ENCODE measurements at regions not wholly inside any gene's neighbourhood (a gene's known extent, or its start where the extent isn't known, plus 50 kb on each side); places are given as distances from the start of the nearest gene placed in this dataset.

DNA sequence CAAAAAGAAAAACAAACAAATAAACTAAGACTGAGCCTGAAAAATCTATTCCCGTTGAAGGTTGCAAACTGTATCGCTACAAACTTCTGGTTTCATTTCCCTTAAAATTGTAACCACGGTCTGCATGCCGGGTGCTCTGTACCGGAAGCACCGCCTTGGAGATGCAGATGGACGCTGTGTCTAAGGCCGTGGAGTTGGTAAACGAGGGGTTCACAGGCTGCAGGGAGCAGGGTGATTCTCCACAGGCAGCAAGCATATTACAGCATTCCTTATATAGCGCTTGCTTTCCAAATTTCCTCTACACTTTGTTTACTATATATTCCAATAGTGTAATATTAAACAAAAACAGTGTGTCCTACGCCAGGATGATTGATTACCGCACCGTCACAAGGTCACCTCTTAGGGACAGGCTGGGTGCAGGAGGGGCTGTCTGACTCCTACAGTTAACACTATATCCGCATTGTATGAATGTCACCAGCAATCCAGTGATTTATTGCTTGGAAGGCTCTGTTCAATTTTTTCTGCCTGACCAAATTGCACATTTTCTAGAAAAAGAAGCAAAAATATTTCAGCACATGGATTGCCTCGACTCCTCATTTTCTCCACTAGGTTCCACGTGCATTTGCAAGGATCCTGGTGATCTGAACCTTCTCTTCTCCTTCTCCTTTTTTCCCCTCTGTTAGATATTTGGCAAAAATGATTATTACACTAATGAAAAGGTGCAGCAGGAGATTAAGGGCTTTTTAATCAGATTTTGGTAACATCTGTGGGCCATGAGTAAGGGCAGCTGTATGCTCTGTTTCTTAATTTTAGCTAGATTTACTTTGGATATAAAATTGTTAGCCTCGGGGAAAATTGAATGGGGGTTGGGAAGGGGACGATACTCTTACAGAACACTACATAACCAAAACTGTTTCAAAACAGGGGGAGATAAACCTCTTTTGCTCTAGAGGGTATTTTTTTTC, 325.8 kb upstream of the MGMT start:
- DNase-seq: no peak

DNA sequence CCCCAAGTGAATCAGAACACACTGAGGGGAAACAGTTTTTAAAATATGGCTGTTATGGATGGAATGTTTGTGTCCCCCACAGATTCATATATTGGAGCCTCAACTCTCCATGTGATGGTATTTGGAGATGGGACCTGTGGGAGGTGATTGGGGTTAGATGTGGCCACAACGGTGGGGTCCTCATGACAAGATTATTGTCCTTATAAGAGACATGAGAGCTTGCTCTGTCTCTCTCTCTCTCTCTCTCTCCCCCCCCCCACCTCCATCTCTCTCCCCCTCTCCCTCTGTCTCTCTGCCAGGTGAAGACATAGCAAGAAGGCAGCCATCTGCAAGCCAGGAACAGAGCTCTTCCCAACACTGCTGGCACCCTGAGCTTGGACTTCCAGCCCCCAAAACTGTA, 315.8 kb upstream of the MGMT start:
- no peak for DNase-seq

DNA sequence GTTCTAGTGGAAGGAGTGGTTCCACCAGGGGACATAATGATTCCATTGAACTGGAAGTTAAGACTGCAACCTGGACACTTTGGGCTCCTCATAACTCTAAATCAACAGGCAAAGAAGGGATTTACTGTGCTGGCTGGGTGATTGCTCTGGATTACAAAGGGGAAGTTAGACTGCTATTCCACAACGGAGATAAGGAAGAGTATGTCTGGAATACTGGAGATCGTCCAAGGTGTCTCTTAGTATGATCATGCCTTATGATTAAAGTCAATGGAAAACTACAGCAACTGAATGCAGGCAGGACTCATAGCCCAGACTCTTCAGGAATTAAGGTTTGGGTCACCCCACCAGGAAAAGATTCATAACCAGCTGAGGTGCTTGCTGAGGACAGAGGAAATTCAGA, 310.6 kb upstream of the MGMT start:
- no peak for DNase-seq

DNA sequence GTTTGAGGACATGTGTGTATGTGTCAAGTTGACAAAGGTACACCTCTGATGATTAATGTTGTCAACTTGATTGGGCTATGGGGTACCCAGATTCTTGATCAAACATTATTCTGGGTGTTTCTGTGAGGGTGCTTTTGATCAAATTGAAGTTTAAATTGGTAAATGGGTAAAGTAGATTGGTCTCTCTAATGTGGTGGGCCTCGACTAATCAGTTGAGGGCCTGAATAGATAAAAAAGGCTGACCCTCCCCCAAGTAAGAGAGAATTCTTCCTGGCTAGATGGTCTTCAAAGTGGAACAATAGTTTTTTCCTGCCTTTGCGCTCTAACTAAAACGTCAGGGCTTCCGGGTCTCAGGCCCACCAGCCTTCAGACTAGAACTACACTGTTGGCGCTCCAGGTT, 309.9 kb upstream of the MGMT start:
- DNase-seq: no peak

DNA sequence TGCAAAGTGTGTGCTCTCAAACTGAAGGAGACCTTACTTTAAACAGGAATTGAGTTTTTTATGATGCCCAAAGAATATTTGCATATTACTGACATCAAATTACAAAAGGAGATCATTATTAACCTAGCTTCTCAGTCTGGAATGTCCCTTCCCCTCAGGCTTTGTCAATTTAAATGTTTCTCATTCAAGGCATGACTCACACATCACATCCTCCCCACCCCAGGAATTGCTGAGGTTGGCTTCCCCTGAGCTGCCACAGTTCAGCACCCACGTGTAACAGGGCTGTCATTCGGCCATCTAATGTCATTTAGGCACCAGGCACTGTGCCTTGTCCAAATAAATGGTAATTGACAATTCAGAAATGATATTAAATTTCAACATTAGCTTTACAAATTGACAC, 305.9 kb upstream of the MGMT start:
- peak; percentile 27 for DNase-seq

DNA sequence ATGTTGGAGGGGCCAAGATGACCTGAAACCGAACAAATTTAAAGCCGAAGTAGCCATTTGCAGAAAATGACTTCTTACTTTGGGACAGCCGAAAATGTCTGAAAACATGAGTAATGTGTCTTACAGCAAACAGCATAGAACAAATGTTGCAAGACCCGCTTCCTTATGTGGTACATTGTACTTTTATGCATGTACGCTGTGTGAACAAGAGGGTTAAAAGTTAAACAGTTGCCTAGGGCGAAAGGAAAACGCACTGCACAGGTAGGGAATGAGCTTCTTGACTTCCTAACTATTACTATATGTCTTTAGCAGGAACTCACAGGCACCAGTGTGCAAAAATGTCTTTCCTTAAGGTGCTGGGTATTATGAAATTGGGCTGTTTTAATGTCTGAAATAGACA, 303.5 kb upstream of the MGMT start:
- DNase-seq: no peak

DNA sequence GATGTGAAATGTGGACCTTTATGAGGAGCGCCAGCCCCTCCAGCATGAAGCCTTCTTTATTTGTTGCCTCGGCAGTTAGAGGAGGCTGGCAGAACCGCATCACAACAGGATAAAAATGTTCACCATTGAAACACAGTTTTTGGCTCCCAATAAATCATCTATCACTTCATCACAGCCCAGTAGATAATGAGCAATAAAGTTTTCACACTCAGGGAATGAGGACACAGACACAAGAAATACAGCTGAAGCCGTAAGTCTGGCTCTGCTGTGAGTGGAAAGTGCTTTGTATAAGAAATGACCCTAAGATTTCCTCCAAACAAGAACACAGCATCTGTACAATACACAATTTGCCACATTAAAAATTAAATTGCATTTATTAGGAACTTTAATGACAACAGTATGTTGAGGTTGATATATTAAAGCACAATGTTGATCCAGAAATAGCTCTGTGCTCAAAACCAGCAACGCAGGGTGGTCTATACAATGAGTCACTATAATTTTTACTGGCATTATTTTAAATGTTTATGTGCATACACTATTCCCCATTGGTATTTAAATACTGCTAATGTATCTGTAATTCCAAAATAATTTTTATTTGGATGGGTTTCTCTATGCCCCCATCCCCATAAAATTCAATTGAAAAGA, 301.8 kb upstream of the MGMT start:
- no peak for DNase-seq

DNA sequence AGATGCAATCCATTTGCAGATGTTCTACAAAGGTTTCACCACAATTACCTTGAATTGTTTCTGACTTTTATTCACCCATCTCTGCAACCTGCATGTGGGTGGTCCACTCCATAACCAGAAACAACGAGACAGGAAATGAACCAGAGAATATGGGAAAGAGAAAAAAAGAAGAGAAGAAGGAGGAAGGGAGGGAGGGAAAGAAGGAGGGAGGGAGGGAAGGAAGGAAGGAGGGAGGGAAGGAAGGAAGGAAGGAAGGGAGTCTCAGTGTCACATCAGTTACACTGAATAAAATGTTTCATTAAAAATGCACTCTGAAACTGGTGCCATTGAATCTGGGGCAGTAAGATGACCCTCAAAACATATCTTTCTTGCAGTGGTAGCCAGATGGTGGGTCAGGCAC, 301.3 kb upstream of the MGMT start:
- no peak for DNase-seq

DNA sequence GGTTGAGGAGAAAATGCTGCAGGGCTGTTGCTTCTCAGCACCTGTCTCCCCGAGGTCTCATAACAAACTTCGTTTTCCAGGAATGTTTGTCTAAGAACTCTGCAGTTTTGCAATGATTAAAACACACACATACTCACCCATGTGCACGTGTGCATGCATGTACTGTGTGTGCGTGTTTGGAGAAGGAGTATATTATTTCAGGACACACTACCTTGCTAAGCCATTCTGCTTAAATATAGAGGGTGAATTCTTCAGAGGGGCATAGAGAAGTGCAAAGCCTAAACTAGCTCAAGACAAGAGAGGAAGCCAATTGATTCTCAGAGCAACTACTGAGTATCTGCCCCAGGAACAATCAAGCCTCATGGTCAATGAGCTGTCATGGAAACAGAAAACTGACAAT, 298.4 kb upstream of the MGMT start:
- no peak for DNase-seq

DNA sequence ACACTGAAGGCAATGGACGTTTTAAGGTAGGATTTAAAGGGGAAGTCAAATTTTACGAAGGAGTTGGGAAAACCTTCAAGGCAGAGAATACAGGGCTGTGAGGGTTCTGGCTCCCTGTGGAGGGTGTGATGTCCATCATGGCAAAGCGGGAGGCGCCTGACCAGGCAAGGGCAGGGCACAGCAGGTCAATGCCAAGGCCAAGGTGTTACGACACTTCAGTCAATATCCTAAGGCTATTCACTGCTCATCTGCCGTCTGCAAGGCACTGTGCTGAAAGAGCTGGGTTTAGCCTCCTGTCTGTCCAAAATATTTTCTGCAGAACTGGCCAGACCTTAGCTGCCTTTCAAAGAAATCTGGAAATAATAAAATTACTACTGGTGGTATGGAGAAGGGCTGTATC, 297.9 kb upstream of the MGMT start:
- DNase-seq: no peak

DNA sequence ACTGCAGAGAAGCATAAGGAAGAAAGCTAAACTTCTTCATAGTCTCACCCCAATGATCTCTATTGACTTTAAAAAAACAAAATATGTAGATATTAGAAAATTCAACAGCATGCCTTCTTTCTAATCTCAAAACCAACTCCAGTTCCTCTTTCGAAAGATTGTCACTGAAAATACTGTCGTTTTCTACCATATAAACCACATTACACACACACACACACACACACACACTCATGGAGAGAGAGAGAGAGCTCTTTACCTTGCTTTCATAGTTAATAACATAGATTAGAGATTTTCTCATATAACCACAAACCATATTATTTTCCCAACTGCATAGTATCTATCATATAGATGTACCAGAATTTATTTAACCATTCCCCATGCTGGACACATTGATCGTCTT, 296.2 kb upstream of the MGMT start:
- DNase-seq: no peak

DNA sequence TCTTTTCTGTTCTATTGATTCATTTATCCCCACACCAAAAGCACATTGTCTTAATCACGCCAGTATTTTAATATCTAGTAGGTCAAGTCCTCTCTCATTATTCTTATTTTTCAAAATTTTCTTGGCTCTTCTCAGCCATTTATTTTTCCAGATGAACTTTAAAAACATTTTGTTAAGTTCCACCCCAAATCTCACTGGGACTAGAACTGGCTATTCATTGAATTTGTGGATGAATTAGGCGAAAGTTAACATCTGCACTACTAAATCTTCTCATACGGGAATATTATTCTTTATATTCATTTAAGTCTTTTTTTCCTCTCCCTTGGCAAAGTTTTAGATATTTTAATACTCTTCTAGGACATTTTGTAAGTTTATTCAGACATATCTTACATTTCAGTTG, 295.2 kb upstream of the MGMT start:
- no peak for DNase-seq

DNA sequence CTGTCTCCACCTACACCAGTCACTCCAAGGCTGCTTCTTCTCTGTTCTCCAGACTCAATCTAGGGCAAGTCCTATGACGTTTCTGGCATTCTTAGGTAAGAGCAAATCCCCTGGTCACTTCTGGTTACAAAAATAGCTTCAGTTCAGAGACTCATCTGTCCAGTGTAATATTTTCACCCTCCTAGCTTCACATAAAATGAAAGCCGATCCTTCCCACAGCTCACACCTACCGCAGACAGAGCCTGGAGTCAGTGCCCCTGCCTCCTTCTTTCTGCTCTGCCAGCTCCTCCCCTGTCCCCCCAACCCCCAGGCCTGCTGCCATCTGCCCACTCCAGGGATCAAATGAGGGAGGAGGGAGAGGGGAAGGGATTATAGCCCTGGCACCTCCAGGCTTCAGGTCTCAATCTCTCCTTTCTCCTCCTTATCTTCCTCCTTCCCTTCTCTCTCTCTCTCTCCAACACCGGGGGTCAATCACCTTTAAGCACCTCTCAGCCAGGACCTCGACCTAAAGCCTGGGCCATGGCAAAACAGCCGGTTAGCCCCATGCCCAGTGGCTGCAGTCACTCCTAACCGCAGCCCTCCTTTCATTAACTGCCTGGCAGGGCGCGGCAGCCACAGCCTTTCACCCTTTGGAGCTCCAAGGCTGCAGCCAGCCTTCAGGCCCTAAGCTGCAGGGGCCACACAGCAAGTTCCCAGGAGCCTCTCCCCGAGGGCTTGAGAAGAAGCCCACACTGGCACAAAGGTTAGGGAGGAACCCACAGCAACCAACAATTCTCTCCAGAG, 292.6 kb upstream of the MGMT start:
- no peak for DNase-seq

DNA sequence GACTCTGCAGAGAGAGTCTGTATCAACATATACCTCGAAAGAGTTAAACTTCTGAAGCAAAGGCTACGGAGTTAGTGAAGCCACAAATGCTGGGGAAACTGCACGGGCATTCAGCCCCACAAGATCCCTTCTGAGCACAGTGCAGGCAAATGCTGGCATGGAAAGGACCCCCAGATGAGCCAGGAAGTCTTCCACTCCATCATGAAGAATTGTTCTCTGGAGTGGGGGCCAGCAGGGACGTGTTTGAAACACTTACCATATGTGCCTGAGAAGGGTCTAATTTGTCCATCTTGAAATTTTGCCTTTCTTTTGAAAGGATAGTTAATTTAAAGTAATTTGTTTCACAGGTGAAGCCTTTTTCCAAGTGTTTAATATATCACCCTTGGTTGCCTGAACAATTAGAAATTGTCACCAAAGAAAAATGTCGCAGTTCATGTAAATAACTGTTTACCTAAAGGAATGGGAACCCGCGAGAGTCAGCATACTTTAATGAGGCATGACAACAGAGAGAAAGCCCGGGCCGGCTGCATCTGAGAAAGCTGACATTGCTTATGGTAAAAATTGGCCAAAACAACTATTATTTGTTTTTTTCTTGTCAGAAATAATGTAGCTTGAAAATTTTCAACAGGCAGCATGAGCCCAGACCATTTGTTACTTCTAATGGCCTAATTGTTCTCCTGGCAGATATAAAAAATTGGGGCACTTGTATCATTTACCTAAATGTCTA, 287.6 kb upstream of the MGMT start:
- no peak for DNase-seq

DNA sequence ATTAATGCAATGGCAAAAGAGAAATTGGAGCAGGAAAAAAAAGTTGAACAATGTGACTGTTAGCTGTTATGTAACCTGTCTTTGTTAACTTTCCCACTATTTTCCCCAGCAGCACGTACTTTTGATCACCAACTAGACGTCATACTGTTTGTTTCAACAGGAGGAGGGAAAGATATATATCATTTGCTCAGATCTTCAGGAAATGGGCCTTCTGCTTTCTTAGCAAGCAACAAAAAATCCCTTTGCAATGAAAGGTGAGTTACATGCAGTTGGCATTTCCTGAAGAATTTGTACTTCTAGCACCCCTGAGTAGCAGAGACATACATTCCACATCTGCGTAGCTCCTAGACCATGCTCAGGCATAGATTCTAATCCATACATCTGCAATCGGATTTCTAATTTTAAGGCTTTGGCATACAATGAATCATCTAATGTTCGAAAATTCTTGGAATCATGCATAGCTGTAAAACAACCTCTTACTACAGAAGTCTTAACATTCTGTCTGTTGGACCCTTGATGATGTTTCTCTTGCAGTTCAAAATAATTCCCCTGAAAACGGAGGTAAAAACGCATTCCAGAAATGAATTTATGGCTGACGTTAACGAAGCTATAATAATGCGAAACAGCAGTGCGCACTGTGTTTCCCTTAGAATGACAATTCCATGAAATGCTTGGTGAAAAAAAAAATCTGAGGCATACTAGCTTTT, 286.9 kb upstream of the MGMT start:
- no peak for DNase-seq

DNA sequence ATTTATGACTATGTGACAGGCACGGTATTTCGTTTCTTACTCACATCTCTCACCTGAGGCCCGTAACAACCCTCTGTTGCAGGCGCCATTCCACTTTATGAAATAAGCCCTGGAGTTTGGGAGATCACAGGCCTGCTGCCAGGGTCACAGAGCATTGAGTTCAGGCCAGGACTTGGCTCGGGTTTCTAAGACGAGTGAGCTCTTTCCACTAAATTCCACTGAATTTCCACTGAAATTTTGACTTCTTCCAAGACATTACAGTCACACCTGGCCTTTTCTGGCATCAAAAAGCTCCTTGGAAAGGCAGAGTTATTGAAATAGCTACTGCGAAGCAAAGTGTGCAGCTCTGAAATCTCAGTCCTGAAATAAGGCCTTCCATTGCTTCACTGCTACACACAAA, 282.8 kb upstream of the MGMT start:
- no peak for DNase-seq

DNA sequence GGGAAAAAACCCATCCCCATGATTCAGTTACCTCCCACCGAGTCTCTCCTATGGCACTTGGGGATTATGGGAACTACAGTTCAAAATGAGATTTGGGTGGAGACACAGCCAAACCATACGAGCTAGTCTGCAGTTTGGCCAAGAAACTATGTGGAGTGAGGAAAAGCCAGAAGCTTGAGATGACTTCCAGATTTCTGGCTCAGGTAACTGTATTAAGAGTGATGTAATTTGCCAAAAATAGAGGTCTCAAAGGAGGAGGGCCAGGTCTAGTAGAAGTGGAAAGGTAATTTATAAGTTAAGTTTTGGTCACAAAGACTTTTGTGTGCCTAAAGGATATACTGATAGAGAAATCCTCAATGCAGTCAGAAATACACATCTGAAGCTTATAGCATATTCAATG, 279.7 kb upstream of the MGMT start:
- no peak for DNase-seq

DNA sequence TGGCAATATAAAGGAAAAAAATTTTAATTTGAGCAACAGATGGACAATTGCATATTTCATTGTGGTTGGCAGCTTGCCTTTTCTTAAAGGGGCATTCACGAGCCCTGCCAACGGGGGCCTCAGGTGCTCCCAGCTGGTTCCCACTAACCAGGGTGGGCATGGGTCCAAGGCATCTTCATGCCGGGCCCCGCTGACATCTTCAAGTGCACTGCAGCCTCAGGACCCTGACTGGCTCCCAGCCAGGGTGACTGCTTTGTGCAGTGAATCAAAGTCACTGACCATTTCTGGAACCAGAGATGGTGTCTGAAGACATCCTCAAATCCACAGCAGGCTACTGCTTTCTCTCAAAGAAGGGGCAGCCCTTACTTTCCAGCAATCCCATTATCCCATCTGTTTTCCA, 275.2 kb upstream of the MGMT start:
- no peak for DNase-seq

DNA sequence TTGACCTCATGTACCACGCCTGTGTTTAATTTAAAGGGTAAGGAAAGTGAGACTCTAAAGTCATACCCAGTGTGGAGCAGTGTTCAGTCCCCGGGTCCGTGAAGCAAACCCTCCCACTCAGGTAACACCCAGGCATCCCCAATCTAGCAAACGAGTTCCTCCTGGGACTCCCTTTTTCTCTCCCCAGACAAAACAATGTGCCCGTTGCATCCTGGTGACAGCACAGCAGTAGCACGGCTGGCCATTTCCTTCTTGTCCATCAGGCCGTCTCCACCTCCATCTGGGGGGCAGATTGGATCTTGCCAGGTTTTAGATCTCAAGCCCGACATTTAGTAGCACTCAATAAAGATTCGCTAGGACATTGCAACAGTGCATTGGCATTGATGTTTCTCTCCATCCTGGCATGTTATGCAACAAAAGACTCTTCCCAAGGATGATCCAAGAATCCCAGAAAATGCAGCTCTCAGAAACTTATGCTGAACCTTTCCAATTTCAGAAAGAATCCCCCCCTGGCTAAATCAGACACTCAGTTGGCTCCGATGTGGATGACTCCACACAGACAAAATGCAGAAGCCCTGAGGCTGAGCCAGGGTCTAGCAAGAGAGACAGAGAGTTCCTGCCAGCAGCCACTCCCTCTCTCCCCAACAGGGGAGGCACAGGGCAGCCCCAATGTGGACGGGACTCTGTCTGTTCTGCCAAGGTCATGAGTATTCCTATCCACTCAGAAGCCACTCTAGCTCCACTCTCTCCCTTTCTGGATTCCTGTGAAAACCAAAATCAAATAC, 274.5 kb upstream of the MGMT start:
- DNase-seq: no peak

DNA sequence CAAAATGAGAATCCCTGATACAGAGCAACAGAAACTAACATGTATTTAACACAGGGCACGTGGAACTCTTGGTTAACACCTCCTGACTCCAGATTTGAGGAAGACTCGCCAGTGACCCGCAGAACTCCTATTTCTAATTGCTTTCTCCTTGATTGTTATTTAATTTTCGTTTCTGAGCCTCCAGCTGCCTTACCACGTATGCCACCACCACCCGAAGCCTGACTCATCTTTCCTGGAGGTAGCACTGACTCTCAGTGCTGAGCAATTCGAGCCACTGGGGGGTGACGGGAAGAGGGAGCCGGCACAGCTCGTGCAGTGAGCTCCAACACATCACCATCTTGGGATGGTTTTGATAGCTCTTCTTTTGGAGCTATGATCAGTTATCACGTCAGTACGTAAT, 273.9 kb upstream of the MGMT start:
- peak; percentile 23 for DNase-seq

DNA sequence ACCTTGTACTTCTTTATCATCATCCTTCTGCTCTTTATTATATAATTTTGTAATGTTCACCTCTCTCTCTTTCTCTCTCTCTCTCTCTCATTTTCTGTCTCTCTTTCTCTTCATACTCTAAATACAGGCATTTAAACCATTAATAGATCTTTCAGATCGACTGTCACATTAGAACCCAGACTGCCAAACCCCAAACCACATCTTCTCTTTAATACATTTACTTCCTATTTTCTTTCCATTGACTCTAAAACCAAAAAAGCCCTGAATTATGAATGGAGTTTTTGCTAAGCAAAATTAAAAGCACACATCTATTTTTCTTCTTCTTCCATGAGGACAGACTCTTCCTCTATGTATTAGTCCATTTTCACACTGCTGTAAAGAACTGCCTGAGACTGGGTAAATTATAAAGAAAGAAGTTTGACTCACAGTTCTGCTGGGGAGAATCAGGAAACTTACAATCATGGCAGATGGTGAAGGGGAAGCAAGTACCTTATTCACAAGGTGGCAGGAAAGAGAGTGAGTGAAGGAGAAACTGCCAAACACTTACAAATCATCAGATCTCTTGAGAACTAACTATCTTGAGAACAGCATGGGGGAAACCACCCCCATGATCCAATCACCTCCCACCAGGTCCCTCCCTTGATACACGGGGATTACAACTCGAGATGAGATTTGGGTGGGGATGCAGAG, 272.7 kb upstream of the MGMT start:
- no peak for DNase-seq
